HG03097 (cell line): ENCODE measurements at regions not wholly inside any gene's neighbourhood (a gene's known extent, or its start where the extent isn't known, plus 50 kb on each side); places are given as distances from the start of the nearest gene placed in this dataset.
"Not testable (repeated sequence)": the region's sequence is repeated elsewhere in the genome, so short reads cannot be mapped to it uniquely, and the experiment has no call there.

Source experiments
- ATAC-seq: cut with Tn5 transposase; IDR thresholded peaks from one replicate; pipeline ENCODE4 v1.9.1; 2021; ENCODE audit not compliant: unreplicated experiment, low FRiP score

DNA sequence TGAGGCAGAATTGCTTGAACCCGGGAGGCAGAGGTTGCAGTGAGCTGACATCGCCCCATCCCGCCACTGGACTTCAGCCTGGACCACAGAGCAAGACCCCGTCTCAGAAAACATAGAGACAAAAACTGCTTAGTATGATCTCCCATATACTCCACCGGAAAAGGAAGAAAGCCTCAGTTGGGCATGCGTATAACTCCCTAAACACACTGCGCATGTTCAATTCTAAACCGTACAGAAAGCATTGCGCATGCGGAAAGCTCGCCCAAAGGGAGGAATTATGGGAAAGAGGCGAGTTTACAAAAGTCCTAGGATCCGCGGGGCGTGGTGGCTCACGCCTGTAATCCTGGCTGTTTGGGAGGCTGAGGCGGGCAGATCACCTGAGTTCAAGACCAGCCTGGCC lies 312.7 kb upstream of the ERCC4 start:
- no peak for ATAC-seq

- no peak for ATAC-seq
Measured at GRCh38 chr16:13611596-13611995, 308.4 kb upstream of the ERCC4 start.

DNA sequence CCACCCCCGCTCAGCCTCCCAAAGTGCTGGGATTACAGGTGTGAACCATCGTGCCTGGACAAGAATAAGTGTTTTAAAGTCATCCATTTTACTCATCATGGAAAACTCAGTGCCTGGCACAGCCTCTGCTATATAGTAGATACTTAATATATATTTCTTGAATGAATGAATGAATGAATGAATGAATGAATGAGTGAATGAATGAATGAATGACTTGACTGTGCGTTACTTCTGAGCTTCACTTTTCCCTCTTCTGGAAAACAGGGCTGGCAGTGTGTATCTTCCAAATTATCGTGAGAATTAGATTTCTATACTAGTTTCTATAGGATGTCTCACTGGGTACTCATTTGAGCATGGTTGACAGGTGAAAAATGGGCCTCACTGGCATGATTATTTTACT lies 307.3 kb upstream of the ERCC4 start:
- ATAC-seq: no peak

DNA sequence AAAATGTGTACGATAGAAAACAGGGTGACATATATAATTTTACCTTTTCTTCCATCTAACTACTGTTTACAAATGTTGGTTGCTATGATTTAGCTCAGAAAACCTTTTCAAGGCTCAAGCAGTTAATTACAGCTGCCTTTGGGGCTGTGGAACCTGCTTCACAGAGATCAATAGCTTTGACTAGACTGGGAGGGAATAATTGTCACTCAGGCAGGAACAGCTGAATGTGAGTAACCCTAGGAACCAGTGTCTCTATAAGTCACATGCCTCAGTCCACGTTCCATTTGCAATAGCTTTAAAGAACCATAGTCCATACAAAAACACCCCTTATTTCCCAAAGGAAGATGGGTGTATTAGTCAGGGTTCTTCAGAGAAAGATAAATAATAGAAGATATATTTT lies 306.8 kb upstream of the ERCC4 start:
- no peak for ATAC-seq

- no peak for ATAC-seq
Measured at GRCh38 chr16:13621639-13622038, 298.3 kb upstream of the ERCC4 start.

DNA sequence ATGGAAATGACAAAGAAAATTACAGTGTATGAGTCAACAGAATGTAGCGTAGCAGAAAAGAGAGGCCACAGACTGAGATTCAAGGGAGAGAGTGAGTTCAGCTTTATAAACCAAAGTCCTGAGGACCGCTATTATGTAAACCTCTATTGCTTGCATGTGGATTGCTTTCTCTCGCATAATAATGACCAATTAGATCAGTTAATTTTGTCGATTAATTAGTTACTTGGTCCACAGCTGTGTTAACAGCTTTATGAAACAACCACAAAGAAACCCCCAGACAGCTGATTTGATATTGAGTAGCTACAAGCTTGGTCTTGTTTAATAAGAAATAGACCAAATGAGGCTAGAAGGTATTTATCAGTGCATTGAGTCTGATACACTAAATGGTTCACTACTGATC lies 291.8 kb upstream of the ERCC4 start:
- ATAC-seq: no peak

- ATAC-seq: no peak
Measured at GRCh38 chr16:13629704-13630103, 290.2 kb upstream of the ERCC4 start.

DNA sequence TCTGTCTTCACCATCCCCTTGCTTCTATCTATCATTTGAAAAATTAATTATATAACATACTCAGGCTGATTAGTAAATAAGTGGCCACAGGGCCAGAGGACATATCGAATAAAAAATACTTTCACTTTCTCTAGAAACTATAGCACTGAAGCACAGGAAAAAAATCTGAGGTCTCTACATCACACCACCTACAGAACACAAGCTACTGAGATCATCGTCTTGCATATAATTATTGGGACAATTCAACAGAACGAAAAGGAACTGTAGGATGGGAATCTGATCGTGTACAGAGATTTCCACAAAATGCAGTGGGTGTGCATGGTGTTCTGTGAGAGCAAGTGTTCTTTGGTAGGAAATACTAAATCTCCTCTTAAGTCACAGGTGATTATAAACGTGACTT lies 289.6 kb upstream of the ERCC4 start:
- no peak for ATAC-seq

DNA sequence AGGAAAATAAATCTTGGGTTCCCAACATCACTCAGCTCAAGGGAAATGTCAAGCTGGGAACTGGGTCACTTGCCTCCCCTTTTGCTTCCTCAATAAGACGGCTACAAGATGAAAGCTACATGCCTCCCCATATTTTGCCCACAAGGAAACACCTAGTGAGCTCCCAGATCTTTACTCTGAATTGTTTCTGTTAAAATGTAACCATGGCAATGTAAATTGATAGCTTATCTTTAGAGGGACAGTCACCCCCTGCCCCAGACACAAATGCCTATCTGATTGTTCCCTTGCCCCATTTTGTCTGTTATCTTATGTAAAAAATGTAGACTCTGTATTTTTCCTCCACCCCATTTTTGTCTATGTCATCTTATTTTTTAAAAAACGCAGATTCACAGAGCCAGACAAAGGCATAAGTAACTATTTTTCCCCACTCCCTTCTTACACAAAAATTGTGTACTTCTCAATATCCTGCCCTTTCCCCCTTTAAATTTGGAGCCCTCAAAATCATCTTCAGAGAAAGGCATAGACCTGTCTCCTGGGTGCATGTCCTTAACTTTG lies 288.7 kb upstream of the ERCC4 start:
- no peak for ATAC-seq

DNA sequence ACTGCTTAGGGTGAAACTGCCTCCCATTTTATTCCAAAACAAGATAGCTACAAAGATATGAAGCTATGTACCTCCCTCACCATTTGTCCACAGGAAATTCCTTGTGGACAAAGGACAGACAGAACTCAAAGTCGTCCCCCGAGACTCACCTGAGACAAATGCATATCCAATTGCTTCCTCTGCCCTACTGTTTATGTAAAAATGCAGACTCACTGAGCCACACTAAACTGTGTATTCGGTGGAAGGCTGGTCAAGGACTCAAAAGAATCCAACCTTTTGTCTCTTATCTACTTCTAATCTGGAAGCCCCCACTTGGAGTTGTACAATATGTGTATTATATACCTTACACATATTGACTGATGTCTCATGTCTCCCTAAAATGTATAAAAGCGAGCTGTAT lies 288.0 kb upstream of the ERCC4 start:
- no peak for ATAC-seq

GRCh38 chr16:13632504-13632903 lies 287.4 kb upstream of the ERCC4 start:
- not testable (repeated sequence) for ATAC-seq

DNA sequence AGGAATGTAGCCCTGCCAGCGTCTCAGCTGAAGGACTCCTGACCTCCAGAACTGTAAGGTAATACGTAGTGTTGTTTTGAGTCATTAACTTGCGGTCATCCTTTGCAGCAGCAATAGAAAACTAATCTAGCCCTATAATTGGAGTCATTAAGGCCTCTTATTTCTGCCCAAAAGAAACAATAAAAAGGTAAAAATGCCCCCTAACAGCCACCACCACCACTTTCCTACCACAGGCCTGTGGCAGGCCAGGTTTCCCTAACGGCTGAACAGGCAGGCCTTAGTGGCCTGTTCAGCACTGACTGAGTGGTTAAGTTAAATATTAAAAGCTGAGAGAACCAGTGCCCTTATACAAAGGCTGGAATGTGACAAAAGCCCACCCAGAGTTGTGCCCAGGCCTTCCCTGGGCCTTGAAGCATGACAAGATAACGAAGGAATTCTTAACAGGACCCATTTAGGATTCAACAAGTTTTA lies 286.5 kb upstream of the ERCC4 start:
- no peak for ATAC-seq

- ATAC-seq: no peak
Measured at GRCh38 chr16:13634253-13634652, 285.7 kb upstream of the ERCC4 start.

GRCh38 chr16:13634959-13635358 lies 285.0 kb upstream of the ERCC4 start:
- no peak for ATAC-seq

GRCh38 chr16:13638218-13638617 lies 281.7 kb upstream of the ERCC4 start:
- no peak for ATAC-seq

GRCh38 chr16:13643412-13643811 lies 276.5 kb upstream of the ERCC4 start:
- ATAC-seq: no peak

DNA sequence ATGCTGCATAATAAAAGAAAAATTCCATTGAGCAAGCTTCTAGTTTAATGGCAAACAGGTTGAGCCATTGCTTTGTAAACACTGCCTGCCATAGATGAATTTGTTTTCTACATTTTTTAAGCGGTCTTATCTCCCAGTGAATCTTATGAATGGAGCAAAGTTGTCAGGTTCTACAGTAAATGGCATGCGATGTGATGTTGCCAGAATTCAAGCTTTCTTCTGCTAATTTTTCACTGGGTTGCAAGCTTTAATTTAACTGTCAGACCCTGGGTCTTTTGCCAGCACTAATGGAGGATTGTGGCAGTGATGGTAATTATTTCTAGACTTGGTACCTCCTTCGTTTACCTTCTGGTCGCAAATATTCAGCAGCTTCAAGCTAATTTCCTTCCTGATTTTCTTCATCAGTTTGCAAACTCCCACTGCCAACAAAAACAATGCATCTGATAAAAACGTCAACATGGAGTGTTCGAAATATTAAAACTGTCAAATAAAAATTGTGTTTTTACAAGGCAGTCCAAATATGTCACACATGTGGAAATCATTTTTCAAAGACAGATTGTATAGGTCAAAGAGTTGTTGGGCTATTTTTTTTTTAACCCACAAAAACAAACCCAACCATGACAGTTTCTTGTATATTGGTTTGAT lies 274.2 kb upstream of the ERCC4 start:
- no peak for ATAC-seq

- ATAC-seq: no peak
Measured at GRCh38 chr16:13660807-13661206, 259.1 kb upstream of the ERCC4 start.

DNA sequence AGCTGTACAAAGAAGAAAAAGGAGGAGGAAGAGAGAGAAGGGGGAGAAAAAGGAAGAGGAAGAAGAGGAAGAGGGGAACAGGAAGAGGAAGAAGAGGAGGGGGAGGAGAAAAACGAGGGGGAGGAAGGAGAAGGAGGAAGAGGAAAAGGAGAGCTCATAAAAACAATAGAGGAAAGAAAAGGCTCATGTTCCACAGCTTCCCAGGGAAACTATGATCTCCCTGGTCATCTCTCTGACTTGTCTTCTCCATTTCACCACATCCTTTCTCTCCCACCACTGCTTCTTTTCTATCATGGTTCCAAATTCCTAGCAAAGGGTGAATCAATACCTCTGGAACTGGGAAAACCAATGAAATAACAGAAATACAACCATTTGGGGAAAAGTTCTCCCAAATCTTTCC lies 254.1 kb upstream of the ERCC4 start:
- no peak for ATAC-seq

GRCh38 chr16:13672196-13672595 lies 247.8 kb upstream of the ERCC4 start:
- no peak for ATAC-seq

- no peak for ATAC-seq
Measured at GRCh38 chr16:13680021-13680889, 239.7 kb upstream of the ERCC4 start.
